ENCODE measurements at regions not wholly inside any gene's neighbourhood (a gene's known extent, or its start where the extent isn't known, plus 50 kb on each side); places are given as distances from the start of the nearest gene placed in this dataset.

GRCh38 chr2:94958245-94958644 lies 67.3 kb upstream of the MAL start:
- H3K4me1 ChIP-seq (replicated peaks in 1 of 2): no peaks in the 10 kb centered on the region
- intact Hi-C loops (cut with DNase I): no loop called here
- TF ChIP-seq POLR2A (IDR thresholded peaks at IDR 0.05) (no peak), CTCF (IDR thresholded peaks at IDR 0.05) (no peak)
- no peak overlapping the region for H3K27ac ChIP-seq
- H3K4me3 ChIP-seq: no peak overlapping the region
- no peaks in the 10 kb centered on the region for H3K9me3 ChIP-seq (replicated peaks in 1 of 3)
- DNase-seq: no peak
- H3K36me3 ChIP-seq (replicated peaks in 1 of 2): no peaks in the 10 kb centered on the region
- 68 to 81% (median 74%) methylated on average over 3 of the region's 3 CpGs for WGBS, 4 donors
- peaks cover 10% of the 10 kb centered on the region for H3K27me3 ChIP-seq

DNA sequence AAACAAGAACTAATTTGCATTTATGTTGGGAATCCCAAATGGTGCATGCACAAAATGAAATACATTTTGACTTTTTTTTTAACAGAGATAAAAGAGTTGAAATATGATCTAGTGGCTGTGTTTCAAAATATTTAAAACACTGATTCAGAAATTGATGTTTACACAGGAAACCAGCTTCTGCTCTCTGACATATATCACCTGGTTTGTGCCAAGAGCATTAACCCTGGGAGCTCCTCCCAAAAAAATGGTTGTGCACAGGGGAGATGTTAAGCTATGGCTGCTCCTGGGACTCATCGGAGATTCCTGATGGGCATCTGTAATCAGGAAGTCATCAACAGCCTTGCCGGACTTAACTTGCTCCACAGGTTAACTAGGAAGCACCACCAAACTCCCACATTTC lies 65.2 kb upstream of the MAL start:
- Histone ChIP-seq H3K4me3 (no peak overlapping the region), H3K36me3 (replicated peaks in 1 of 2) (no peaks in the 10 kb centered on the region), H3K27me3 (peaks cover 10% of the 10 kb centered on the region), H3K27ac (no peak overlapping the region), H3K9me3 (replicated peaks in 1 of 3) (no peaks in the 10 kb centered on the region), H3K4me1 (replicated peaks in 1 of 2) (no peaks in the 10 kb centered on the region)
- intact Hi-C loops (cut with DNase I): no loop called here
- no peak for DNase-seq
- TF ChIP-seq POLR2A (IDR thresholded peaks at IDR 0.05) (no peak), CTCF (IDR thresholded peaks at IDR 0.05) (no peak)
- 40 to 84% (median 73%) methylated on average over 1 to 2 of the region's 2 CpGs for WGBS, 4 donors

DNA sequence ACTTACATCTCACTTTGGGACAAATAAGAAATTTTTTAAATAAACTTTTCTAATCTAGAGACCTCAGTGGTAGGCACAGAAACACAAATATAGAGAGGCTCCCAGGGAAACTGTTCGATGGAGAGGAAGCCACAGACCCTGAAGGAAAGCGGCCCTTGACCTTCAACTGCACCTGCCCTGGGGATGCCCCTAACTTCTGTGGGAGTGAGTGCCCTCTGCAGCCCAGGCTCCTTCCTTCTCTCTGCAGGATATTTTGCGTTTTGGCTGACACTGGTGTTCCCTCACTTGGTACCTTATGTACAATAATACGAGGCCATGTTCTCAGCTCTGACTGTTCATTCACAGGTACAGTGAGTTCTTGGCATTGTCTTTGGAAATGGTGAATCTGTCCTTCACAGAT lies 64.8 kb upstream of the MAL start:
- Histone ChIP-seq H3K9me3 (replicated peaks in 1 of 3) (no peaks in the 10 kb centered on the region), H3K27ac (no peak overlapping the region), H3K27me3 (peaks cover 10% of the 10 kb centered on the region), H3K4me1 (replicated peaks in 1 of 2) (no peaks in the 10 kb centered on the region), H3K36me3 (replicated peaks in 1 of 2) (no peaks in the 10 kb centered on the region), H3K4me3 (no peak overlapping the region)
- intact Hi-C loops (cut with DNase I): no loop called here
- 44 to 46% (median 45%) methylated on average over 4 of the region's 4 CpGs for WGBS, 4 donors
- no peak for DNase-seq
- TF ChIP-seq CTCF (IDR thresholded peaks at IDR 0.05) (no peak), POLR2A (IDR thresholded peaks at IDR 0.05) (no peak)

GRCh38 chr2:94964193-94964592 lies 61.3 kb upstream of the MAL start:
- Histone ChIP-seq H3K36me3 (replicated peaks in 1 of 2) (no peaks in the 10 kb centered on the region), H3K4me3 (no peak overlapping the region), H3K4me1 (replicated peaks in 1 of 2) (no peaks in the 10 kb centered on the region), H3K27me3 (no peaks in the 10 kb centered on the region), H3K9me3 (replicated peaks in 1 of 3) (no peaks in the 10 kb centered on the region), H3K27ac (no peak overlapping the region)
- intact Hi-C loops (cut with DNase I): no loop called here
- no peak for TF ChIP-seq CTCF (IDR thresholded peaks at IDR 0.05)
- no peak for DNase-seq
- 58 to 79% (median 65%) methylated on average over 5 of the region's 5 CpGs for WGBS, 4 donors

All from adrenal gland (tissue), 9 donors.